HepG2 (cell line): ENCODE measurements at regions not wholly inside any gene's neighbourhood (a gene's known extent, or its start where the extent isn't known, plus 50 kb on each side); places are given as distances from the start of the nearest gene placed in this dataset.

Experiments
- ATAC-seq: fragments of 200-7000 bp; cut with Tn5 transposase; 3 replicates; pipeline ENCODE4 v1.9.1; 2020; ENCODE audit warnings: mild to moderate bottlenecking, moderate library complexity
- BruUV-seq: library from RNA; stranded (reverse); fragments of 400-500 nt; replicated peaks from 2 replicates; lab custom pipeline; 2021; lab: Mats Ljungman, UMichigan
- CTCF ChIA-PET: fragments of 300-600 bp; formaldehyde crosslinking; extraction: SDS; loops from one replicate; lab custom pipeline; 2021; ENCODE audit warnings: low total read pairs, inconsistent platforms, low intra/inter-chr PET ratio; lab: Yijun Ruan, JAX
- POLR2A ChIA-PET: fragments of 350-600 bp; sonication (Branson Sonifier 250); formaldehyde crosslinking; loops from one replicate; lab custom pipeline; 2020; ENCODE audit warnings: antibody characterized with exemption, inconsistent platforms; lab: Yijun Ruan, JAX
- DNase-seq: peaks from one replicate; pipeline ENCODE4 v3.0.0-alpha.2; 2015; ENCODE audit warnings: low spot score
- FAIRE-seq: peaks from 3 replicates; lab custom pipeline; 2011; peaks lifted over from hg19 to GRCh38; lab: Jason Lieb, UNC
- H2AFZ ChIP-seq: one replicate; pipeline ENCODE4 v1.6.1; 2011; ENCODE audit warnings: low read length, inconsistent platforms
- H3K27ac ChIP-seq: fragments of 300-600 bp; 3 replicates; pipeline ENCODE4 v1.8.0; 2011; ENCODE audit warnings: mixed run types, mild to moderate bottlenecking, mixed read lengths, low read length, inconsistent platforms; ENCODE audit not compliant: insufficient read depth; ENCODE audit errors: extremely low read length
- H3K27me3 ChIP-seq, 2 experiments: fragments of 200-600 bp in 1 of 2; 2 replicates in 1 of 2; 3 replicates in 1 of 2; pipeline versions ENCODE4 v1.6.0 to v1.8.0; 2011; ENCODE audit warnings: low read length in 2 of 2, mild to moderate bottlenecking in 2 of 2, moderate library complexity in 2 of 2, inconsistent platforms in 1 of 2; ENCODE audit not compliant: insufficient read depth in 2 of 2, control insufficient read depth in 1 of 2
- H3K36me3 ChIP-seq, 2 experiments: fragments of 200-600 bp in 1 of 2; replicated peaks in 1 of 2; 2 replicates in 1 of 2; 3 replicates in 1 of 2; pipeline versions ENCODE4 v1.5.1 to v1.8.0; 2011; ENCODE audit warnings: low read length in 2 of 2, inconsistent platforms in 1 of 2; ENCODE audit not compliant: insufficient read depth in 2 of 2, control insufficient read depth in 1 of 2
- H3K4me1 ChIP-seq: 2 replicates; pipeline ENCODE4 v1.5.1; 2012; ENCODE audit warnings: low read length, inconsistent platforms; ENCODE audit not compliant: insufficient read depth
- H3K4me2 ChIP-seq: 2 replicates; pipeline ENCODE4 v1.6.0; 2011; ENCODE audit warnings: low read depth, low read length, inconsistent platforms
- H3K4me3 ChIP-seq, 3 experiments: fragments of 200-600 bp in 1 of 3; sonication (generic), shearing (Covaris generic) in 1 of 3; replicated peaks in 1 of 3; 2 replicates each; pipeline ENCODE4 v1.5.1; 2011 to 2016; ENCODE audit warnings: low read length in 3 of 3, inconsistent platforms in 2 of 3, low read depth in 2 of 3, mild to moderate bottlenecking in 2 of 3, control low read depth in 1 of 3, mixed read lengths in 1 of 3; ENCODE audit not compliant: insufficient read depth in 1 of 3
- H3K79me2 ChIP-seq: one replicate; pipeline ENCODE4 v1.6.1; 2011; ENCODE audit warnings: low read length, inconsistent platforms; ENCODE audit not compliant: insufficient read depth
- H3K9ac ChIP-seq: 2 replicates; pipeline ENCODE4 v1.6.0; 2011; ENCODE audit warnings: mild to moderate bottlenecking, low read depth, low read length, inconsistent platforms; ENCODE audit not compliant: insufficient read depth
- H3K9me3 ChIP-seq: 2 replicates; pipeline ENCODE4 v1.5.1; 2012; ENCODE audit warnings: mild to moderate bottlenecking, low read length
- H4K20me1 ChIP-seq: 2 replicates; pipeline ENCODE4 v1.6.0; 2011; ENCODE audit warnings: inconsistent platforms, mild to moderate bottlenecking, low read length, moderate library complexity; ENCODE audit not compliant: insufficient read depth
- DMTF1 ChIP-seq: sonication (generic); formaldehyde crosslinking; IDR thresholded peaks from 2 replicates; pipeline ENCODE4 v1.4.0; 2020; ENCODE audit warnings: mild to moderate bottlenecking, missing genetic modification reagents
- HHEX ChIP-seq: IDR thresholded peaks from 2 replicates; pipeline ENCODE4 v1.6.1; 2016; ENCODE audit warnings: control low read depth
- HIVEP1 ChIP-seq: sonication (generic); formaldehyde crosslinking; IDR thresholded peaks from 2 replicates; pipeline ENCODE4 v1.4.0; 2020; ENCODE audit warnings: mild to moderate bottlenecking, missing genetic modification reagents
- NFRKB ChIP-seq: fragments of 450-650 bp; IDR thresholded peaks from 2 replicates; pipeline ENCODE4 v1.6.1; 2017
- NR2C2 ChIP-seq: sonication (generic); formaldehyde crosslinking; IDR thresholded peaks from 2 replicates; pipeline ENCODE4 v1.4.0; 2020; ENCODE audit warnings: missing genetic modification reagents, mild to moderate bottlenecking, moderate library complexity, borderline replicate concordance
- NR3C1 ChIP-seq: sonication (generic); formaldehyde crosslinking; IDR thresholded peaks from 2 replicates; pipeline ENCODE4 v1.4.0; 2020; ENCODE audit warnings: missing genetic modification reagents
- THRA ChIP-seq: sonication (generic); formaldehyde crosslinking; IDR thresholded peaks from 2 replicates; pipeline ENCODE4 v1.4.0; 2020; ENCODE audit warnings: missing genetic modification reagents, borderline replicate concordance
- UBTF ChIP-seq: sonication (generic); formaldehyde crosslinking; IDR thresholded peaks from 2 replicates; pipeline ENCODE4 v1.4.0; 2020; ENCODE audit warnings: mild to moderate bottlenecking, missing genetic modification reagents
- ZBTB42 ChIP-seq: sonication (generic); formaldehyde crosslinking; IDR thresholded peaks from 2 replicates; pipeline ENCODE4 v1.5.0; 2020; ENCODE audit warnings: mild to moderate bottlenecking, missing genetic modification reagents
- ZNF160 ChIP-seq: sonication (generic); formaldehyde crosslinking; IDR thresholded peaks from 2 replicates; pipeline ENCODE4 v1.8.0; 2022; ENCODE audit warnings: mild to moderate bottlenecking, inconsistent platforms, missing genetic modification reagents
- ZNF557 ChIP-seq: sonication (generic); formaldehyde crosslinking; IDR thresholded peaks from 2 replicates; pipeline ENCODE4 v1.4.0; 2020; ENCODE audit warnings: missing genetic modification reagents
- ZNF75D ChIP-seq: sonication (generic); formaldehyde crosslinking; IDR thresholded peaks from 2 replicates; pipeline ENCODE4 v1.8.1; 2023; ENCODE audit warnings: missing genetic modification reagents, mild to moderate bottlenecking, borderline replicate concordance
- ZNF777 ChIP-seq: sonication (generic); formaldehyde crosslinking; IDR thresholded peaks from 2 replicates; pipeline ENCODE4 v1.4.0; 2020; ENCODE audit warnings: missing genetic modification reagents
- WGBS: methylation state at CpG from one replicate; pipeline ENCODE4 v1.1.6; 2017; ENCODE audit warnings: low lambda C conversion rate; 5-methylcytosine and 5-hydroxymethylcytosine counted together
- in situ Hi-C: cut with HindIII; loops from 2 replicates; pipeline ENCODE4 v1.10.0; 2017; ENCODE audit warnings: low pct_unique_long_range_greater_than_20kb; ENCODE audit not compliant: extremely low pct_ligation_motif_present
- intact Hi-C: fragments of 100-400 bp; cut with micrococcal nuclease; formaldehyde crosslinking; loops from one replicate; pipeline ENCODE4 v1.10.0; 2022; ENCODE audit not compliant: unreplicated experiment

- ATAC-seq: no peak
- Histone ChIP-seq H3K9ac (no peak overlapping the region), H3K9me3 (0 out of 2 replicates have a peak, but pooled peaks cover under 1% of the 10 kb centered on the region)
- TF ChIP-seq NR3C1 (CRISPR knock-in tag) (no peak), ZNF777 (CRISPR knock-in tag) (no peak), ZNF75D (no peak), HHEX (CRISPR knock-in tag) (no peak), ZNF160 (CRISPR knock-in tag) (no peak), ZBTB42 (CRISPR knock-in tag) (no peak), THRA (no peak), NR2C2 (CRISPR knock-in tag) (no peak), ZNF557 (CRISPR knock-in tag) (no peak)
- TF ChIP-seq, all 625 proteins: peak for 0
- Histone ChIP-seq H3K36me3 (no peaks in the 10 kb centered on the region), H3K79me2 (no peaks in the 10 kb centered on the region), H3K4me1 (no peaks in the 10 kb centered on the region), H3K27ac (no peak overlapping the region), H2AFZ (no peak overlapping the region), H4K20me1 (no peaks in the 10 kb centered on the region), H3K4me2 (no peak overlapping the region), H3K4me3 (no peak overlapping the region), H3K27me3 (peaks cover 3 to 50% of the 10 kb centered on the region in 2 experiments; a peak in 4 of 5 replicates)
- no peak for FAIRE-seq
- in situ Hi-C loops: no loop called here
- 51% methylated on average over 8 of the region's 8 CpGs for WGBS
- POLR2A ChIA-PET: no interaction called here
- intact Hi-C loops: no loop called here
- DNase-seq: no peak
- CTCF ChIA-PET: no interaction called here
- BruUV-seq: no TSS peak
Measured at GRCh38 chr6:3607599-3607998, 143.9 kb downstream of the PXDC1 start.

- CTCF ChIA-PET: no interaction called here
- TF ChIP-seq HIVEP1 (CRISPR knock-in tag) (no peak), UBTF (CRISPR knock-in tag) (no peak), NFRKB (no peak), DMTF1 (CRISPR knock-in tag) (no peak)
- TF ChIP-seq, all 625 proteins: peak for 0
Measured at GRCh38 chr6:3607171-3607570, 144.3 kb downstream of the PXDC1 start.

More at GRCh38 chr6:3607171-3607570, 144.3 kb downstream of the PXDC1 start:
- no peak for DNase-seq
- H2AFZ ChIP-seq: no peak overlapping the region
- peaks cover 3 to 45% of the 10 kb centered on the region in 2 experiments; a peak in 4 of 5 replicates for H3K27me3 ChIP-seq
- no peak for FAIRE-seq
- H3K4me2 ChIP-seq: no peak overlapping the region
- intact Hi-C loops (no loop called here), in situ Hi-C loops (no loop called here)
- H3K36me3 ChIP-seq: no peaks in the 10 kb centered on the region
- H4K20me1 ChIP-seq: no peaks in the 10 kb centered on the region
- H3K27ac ChIP-seq: no peak overlapping the region
- peaks cover 4% of the 10 kb centered on the region; the same call in 1 of the 2 replicates for H3K9me3 ChIP-seq
- H3K4me3 ChIP-seq: no peak overlapping the region
- BruUV-seq: no TSS peak
- ATAC-seq: no peak
- H3K4me1 ChIP-seq: no peaks in the 10 kb centered on the region
- H3K79me2 ChIP-seq: no peaks in the 10 kb centered on the region
- POLR2A ChIA-PET: no interaction called here
- 71% methylated on average over 4 of the region's 4 CpGs for WGBS
- H3K9ac ChIP-seq: no peak overlapping the region
